CD4-positive, CD25-positive, alpha-beta regulatory T cell (primary cell): ENCODE measurements at regions not wholly inside any gene's neighbourhood (a gene's known extent, or its start where the extent isn't known, plus 50 kb on each side); places are given as distances from the start of the nearest gene placed in this dataset.

Source experiments
- ATAC-seq, 2 donors: fragments of 150-1000 bp; cut with Tn5 transposase; one replicate each; pipeline ENCODE4 v1.10.0; 2021; ENCODE audit warnings: low read depth in 2 of 2, moderate number of reproducible peaks in 2 of 2, moderate library complexity in 1 of 2
- DNase-seq, 3 donors: peaks; one replicate each; pipeline versions ENCODE4 v3.0.0 to v3.0.0-alpha.2; 2012 to 2022; ENCODE audit warnings: mixed read lengths in 1 of 3
- H3K27ac ChIP-seq: one replicate; pipeline ENCODE4 v1.7.0; 2013; ENCODE audit warnings: mild to moderate bottlenecking, low read length; ENCODE audit not compliant: insufficient read depth, poor library complexity, severe bottlenecking
- H3K27me3 ChIP-seq: one replicate; pipeline ENCODE4 v1.7.0; 2013; ENCODE audit warnings: low read length; ENCODE audit not compliant: control insufficient read depth, insufficient read depth
- H3K36me3 ChIP-seq: one replicate; pipeline ENCODE4 v1.7.0; 2013; ENCODE audit warnings: mild to moderate bottlenecking, low read length, moderate library complexity; ENCODE audit not compliant: control insufficient read depth, insufficient read depth
- H3K4me1 ChIP-seq: 2 replicates; pipeline ENCODE4 v1.7.0; 2013; ENCODE audit warnings: mild to moderate bottlenecking, low read length; ENCODE audit not compliant: insufficient read depth, control insufficient read depth, poor library complexity, severe bottlenecking
- H3K4me3 ChIP-seq: one replicate; pipeline ENCODE4 v1.7.0; 2013; ENCODE audit warnings: low read depth, mild to moderate bottlenecking, low read length, moderate library complexity
- H3K9me3 ChIP-seq, 2 experiments: 1 replicate in 1 of 2; 2 replicates in 1 of 2; pipeline ENCODE4 v1.7.0; 2013; ENCODE audit warnings: low read length in 2 of 2, mild to moderate bottlenecking in 1 of 2, moderate library complexity in 1 of 2; ENCODE audit not compliant: control insufficient read depth in 2 of 2
- H3K27ac Mint-ChIP-seq, 3 donors: one replicate each; pipeline ENCODE4 v1.8.0; 2020 to 2022; ENCODE audit warnings: mild to moderate bottlenecking in 3 of 3, mixed read lengths in 3 of 3, moderate library complexity in 2 of 3
- H3K27me3 Mint-ChIP-seq: one replicate; pipeline ENCODE4 v1.8.0; 2022; ENCODE audit warnings: mild to moderate bottlenecking, mixed read lengths
- H3K36me3 Mint-ChIP-seq: one replicate; pipeline ENCODE4 v1.8.0; 2020; ENCODE audit warnings: mixed read lengths
- H3K4me1 Mint-ChIP-seq, 4 donors: one replicate each; pipeline ENCODE4 v1.8.0; 2020 to 2022; ENCODE audit warnings: mixed read lengths in 4 of 4, mild to moderate bottlenecking in 1 of 4
- H3K4me3 Mint-ChIP-seq, 4 donors: one replicate each; pipeline ENCODE4 v1.8.0; 2020 to 2022; ENCODE audit warnings: mild to moderate bottlenecking in 4 of 4, mixed read lengths in 4 of 4, moderate library complexity in 3 of 4
- H3K9me3 Mint-ChIP-seq, 7 donors: one replicate each; pipeline ENCODE4 v1.8.0; 2020 to 2022; ENCODE audit warnings: mixed read lengths in 7 of 7, mild to moderate bottlenecking in 3 of 7, moderate library complexity in 2 of 7

DNA sequence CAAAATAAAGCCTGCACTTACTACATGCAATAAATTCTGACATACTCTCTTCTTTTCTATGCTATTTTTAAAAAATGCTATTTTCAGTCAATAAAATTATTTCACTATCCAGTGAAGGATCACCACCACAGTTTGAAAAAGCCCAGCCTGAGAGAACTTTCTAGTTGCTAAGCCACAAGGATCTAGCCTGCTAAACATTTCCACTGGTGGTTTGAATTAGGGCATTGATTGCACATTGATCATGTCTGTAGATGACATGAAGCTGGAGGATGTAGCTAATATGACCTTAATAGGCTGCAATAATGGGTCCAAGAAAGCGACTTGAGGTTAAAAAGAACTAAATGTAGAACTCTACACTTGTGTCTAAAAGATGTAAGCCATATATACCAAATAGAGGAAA, 56.0 kb upstream of the ARHGAP21 start:
- Mint-ChIP-seq H3K36me3 (no peaks in the 10 kb centered on the region), H3K27me3 (peaks cover 9% of the 10 kb centered on the region), H3K4me3 (no peak overlapping the region), H3K9me3 (peaks cover 0 to 5% (median 0%) of the 10 kb centered on the region in 7 donors), H3K4me1 (peaks cover 0 to 5% (median 0%) of the 10 kb centered on the region in 4 donors), H3K27ac (no peak overlapping the region)
- H3K27me3 ChIP-seq = no peaks in the 10 kb centered on the region
- DNase-seq = no peak
- no peaks in the 10 kb centered on the region for H3K36me3 ChIP-seq
- no peak overlapping the region for H3K4me3 ChIP-seq
- no peak for ATAC-seq
- no peaks in the 10 kb centered on the region for H3K4me1 ChIP-seq
- H3K27ac ChIP-seq = no peak overlapping the region
- H3K9me3 ChIP-seq = no peaks in the 10 kb centered on the region

DNA sequence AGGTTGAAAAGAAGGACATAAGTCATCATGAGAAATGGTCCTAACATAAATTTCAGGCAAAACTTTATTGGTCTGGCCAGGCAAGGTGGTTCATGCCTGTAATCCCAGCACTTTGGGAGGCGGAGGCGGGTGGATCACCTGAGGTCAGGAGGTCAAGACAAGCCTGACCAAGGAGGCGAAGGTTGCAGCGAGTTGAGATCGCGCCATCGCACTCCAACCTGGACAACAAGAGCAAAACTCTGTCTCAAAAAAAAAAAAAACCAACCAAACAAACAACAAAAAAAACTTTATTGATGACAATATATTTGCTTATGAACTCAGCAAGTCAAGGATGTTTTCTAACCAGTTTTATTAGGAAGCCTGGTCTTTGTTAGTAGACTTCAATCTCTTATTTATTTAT, 54.6 kb upstream of the ARHGAP21 start:
- H3K4me1 ChIP-seq = no peaks in the 10 kb centered on the region
- no peak for DNase-seq
- Mint-ChIP-seq H3K27ac (no peak overlapping the region), H3K4me1 (peaks cover 0 to 5% (median 0%) of the 10 kb centered on the region in 4 donors), H3K36me3 (no peaks in the 10 kb centered on the region), H3K27me3 (peaks cover 5% of the 10 kb centered on the region), H3K9me3 (peaks cover 0 to 5% (median 0%) of the 10 kb centered on the region in 7 donors), H3K4me3 (no peak overlapping the region)
- H3K4me3 ChIP-seq = no peak overlapping the region
- H3K27ac ChIP-seq = no peak overlapping the region
- H3K36me3 ChIP-seq = no peaks in the 10 kb centered on the region
- no peak for ATAC-seq
- H3K27me3 ChIP-seq = no peaks in the 10 kb centered on the region
- no peaks in the 10 kb centered on the region for H3K9me3 ChIP-seq

DNA sequence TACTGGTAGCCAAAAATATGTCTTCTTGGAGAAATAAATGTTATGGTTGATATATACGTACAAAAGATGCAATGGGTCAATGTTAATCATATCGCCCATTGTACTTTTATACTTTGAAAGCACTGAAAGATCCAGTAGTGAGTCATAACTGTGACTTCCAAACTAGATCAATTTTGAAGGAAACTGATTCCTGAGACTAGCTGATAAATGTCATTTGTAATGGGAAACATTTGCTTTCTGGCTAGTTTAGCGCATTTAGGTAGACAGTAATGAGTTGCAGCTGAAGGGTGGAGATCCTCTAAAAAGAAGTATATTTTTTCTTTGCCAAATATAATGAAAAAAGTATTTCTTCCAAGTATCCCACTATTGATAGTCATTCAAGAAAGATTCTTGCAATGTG, 53.5 kb upstream of the ARHGAP21 start:
- ATAC-seq (no peak), DNase-seq (no peak)
- no peaks in the 10 kb centered on the region for H3K27me3 ChIP-seq
- Mint-ChIP-seq H3K4me3 (no peak overlapping the region), H3K9me3 (peaks cover 0 to 3% (median 0%) of the 10 kb centered on the region in 7 donors), H3K27ac (no peak overlapping the region), H3K4me1 (peaks cover 0 to 5% (median 0%) of the 10 kb centered on the region in 4 donors), H3K36me3 (no peaks in the 10 kb centered on the region), H3K27me3 (peaks cover 5% of the 10 kb centered on the region)
- no peaks in the 10 kb centered on the region for H3K4me1 ChIP-seq
- H3K9me3 ChIP-seq = no peaks in the 10 kb centered on the region
- no peak overlapping the region for H3K27ac ChIP-seq
- no peaks in the 10 kb centered on the region for H3K36me3 ChIP-seq
- no peak overlapping the region for H3K4me3 ChIP-seq

DNA sequence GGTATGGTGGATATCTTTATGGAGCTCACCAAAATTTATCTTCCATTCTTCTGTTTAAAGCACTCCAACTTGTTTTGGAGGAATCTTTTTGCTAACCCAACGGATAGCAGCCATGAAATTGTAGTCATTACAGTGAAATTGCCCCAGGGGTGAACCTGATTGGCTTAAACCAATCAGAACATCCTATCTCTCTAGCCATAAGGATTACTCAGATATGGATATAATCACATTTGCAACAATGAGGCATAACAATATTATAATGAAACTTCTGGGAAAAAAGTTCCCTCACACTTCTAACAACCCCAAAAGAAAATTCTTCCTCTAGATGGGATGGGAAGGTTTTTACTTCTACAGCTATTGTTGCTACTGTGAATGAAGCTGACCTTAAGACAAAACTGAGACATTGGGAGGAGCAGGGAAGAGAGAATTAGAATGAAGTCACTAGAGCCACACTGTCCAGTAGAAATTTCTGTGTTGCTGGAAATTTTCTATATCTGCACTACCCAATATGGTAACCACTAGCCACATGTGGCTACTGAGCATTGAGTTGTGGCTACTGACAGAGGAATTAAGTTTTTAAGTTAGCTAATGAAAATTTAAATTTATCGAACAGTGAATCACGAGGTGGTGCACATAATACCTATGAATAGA, 50.4 kb upstream of the ARHGAP21 start:
- Histone ChIP-seq H3K9me3 (no peaks in the 10 kb centered on the region), H3K27me3 (no peaks in the 10 kb centered on the region), H3K36me3 (no peaks in the 10 kb centered on the region), H3K4me1 (no peaks in the 10 kb centered on the region), H3K4me3 (no peak overlapping the region), H3K27ac (no peak overlapping the region)
- H3K4me1 Mint-ChIP-seq = peaks cover 0 to 5% (median 0%) of the 10 kb centered on the region in 4 donors
- H3K27ac Mint-ChIP-seq = no peak overlapping the region
- H3K9me3 Mint-ChIP-seq = peaks cover 0 to 3% (median 0%) of the 10 kb centered on the region in 7 donors
- H3K36me3 Mint-ChIP-seq = no peaks in the 10 kb centered on the region
- no peak for DNase-seq
- no peak overlapping the region for H3K4me3 Mint-ChIP-seq
- H3K27me3 Mint-ChIP-seq = peaks cover 10% of the 10 kb centered on the region
- ATAC-seq = no peak
